ENCODE measurements at regions not wholly inside any gene's neighbourhood (a gene's known extent, or its start where the extent isn't known, plus 50 kb on each side); places are given as distances from the start of the nearest gene placed in this dataset.

GRCh38 chrX:9204560-9204959, 170.6 kb upstream of the FAM9B start:
- H2AFZ ChIP-seq (ENCODE audit: low read depth), result no peak overlapping the region
- H3K27me3 ChIP-seq (ENCODE audit: insufficient read depth, low read depth), result no peaks in the 10 kb centered on the region
- no peaks in the 10 kb centered on the region for H4K20me1 ChIP-seq (ENCODE audit: insufficient read depth)
- no peaks in the 10 kb centered on the region for H3K36me3 ChIP-seq (ENCODE audit: insufficient read depth)
- H3K4me1 ChIP-seq (ENCODE audit: low read depth, poor library complexity, severe bottlenecking), result no peaks in the 10 kb centered on the region
- H3K27ac ChIP-seq, result no peak overlapping the region
- no peak overlapping the region for H3K9ac ChIP-seq
- H3K79me2 ChIP-seq (ENCODE audit: insufficient read depth, low read depth), result no peaks in the 10 kb centered on the region
- no peak overlapping the region for H3K4me3 ChIP-seq (IDR thresholded peaks at IDR 0.05; ENCODE audit: insufficient read depth, low read depth, low read length)
- no peak overlapping the region for H3K4me2 ChIP-seq
- no peak for TF ChIP-seq CTCF (conservative IDR thresholded peaks at IDR 0.05; ENCODE audit: low read depth, low read length)

- no peaks in the 10 kb centered on the region for H4K20me1 ChIP-seq (ENCODE audit: insufficient read depth)
- no peaks in the 10 kb centered on the region for H3K4me1 ChIP-seq (ENCODE audit: low read depth, poor library complexity, severe bottlenecking)
- no peaks in the 10 kb centered on the region for H3K27me3 ChIP-seq (ENCODE audit: insufficient read depth, low read depth)
- H3K79me2 ChIP-seq (ENCODE audit: insufficient read depth, low read depth), result no peaks in the 10 kb centered on the region
- no peak overlapping the region for H3K4me3 ChIP-seq (IDR thresholded peaks at IDR 0.05; ENCODE audit: insufficient read depth, low read depth, low read length)
- no peak overlapping the region for H3K27ac ChIP-seq
- no peak overlapping the region for H3K4me2 ChIP-seq
- no peaks in the 10 kb centered on the region for H3K36me3 ChIP-seq (ENCODE audit: insufficient read depth)
- H2AFZ ChIP-seq (ENCODE audit: low read depth), result no peak overlapping the region
- no peak for TF ChIP-seq CTCF (conservative IDR thresholded peaks at IDR 0.05; ENCODE audit: low read depth, low read length)
- H3K9ac ChIP-seq, result no peak overlapping the region
Measured at GRCh38 chrX:9205599-9206223, 171.8 kb upstream of the FAM9B start.

GRCh38 chrX:9207142-9207541, 173.2 kb upstream of the FAM9B start:
- no peak overlapping the region for H3K4me2 ChIP-seq
- H3K4me3 ChIP-seq (IDR thresholded peaks at IDR 0.05; ENCODE audit: insufficient read depth, low read depth, low read length), result no peak overlapping the region
- H3K27me3 ChIP-seq (ENCODE audit: insufficient read depth, low read depth), result no peaks in the 10 kb centered on the region
- no peak overlapping the region for H2AFZ ChIP-seq (ENCODE audit: low read depth)
- no peaks in the 10 kb centered on the region for H4K20me1 ChIP-seq (ENCODE audit: insufficient read depth)
- no peak for TF ChIP-seq CTCF (conservative IDR thresholded peaks at IDR 0.05; ENCODE audit: low read depth, low read length)
- H3K27ac ChIP-seq, result no peak overlapping the region
- H3K9ac ChIP-seq, result no peak overlapping the region
- H3K36me3 ChIP-seq (ENCODE audit: insufficient read depth), result no peaks in the 10 kb centered on the region
- no peaks in the 10 kb centered on the region for H3K4me1 ChIP-seq (ENCODE audit: low read depth, poor library complexity, severe bottlenecking)
- no peaks in the 10 kb centered on the region for H3K79me2 ChIP-seq (ENCODE audit: insufficient read depth, low read depth)

GRCh38 chrX:9211269-9211668, 177.3 kb upstream of the FAM9B start:
- TF ChIP-seq CTCF (conservative IDR thresholded peaks at IDR 0.05; ENCODE audit: low read depth, low read length), result no peak
- Histone ChIP-seq H3K27me3 (ENCODE audit: insufficient read depth, low read depth) (no peaks in the 10 kb centered on the region), H3K27ac (no peak overlapping the region), H3K4me2 (no peak overlapping the region), H3K4me1 (ENCODE audit: low read depth, poor library complexity, severe bottlenecking) (no peaks in the 10 kb centered on the region), H3K4me3 (IDR thresholded peaks at IDR 0.05; ENCODE audit: insufficient read depth, low read depth, low read length) (no peak overlapping the region), H2AFZ (ENCODE audit: low read depth) (no peak overlapping the region), H3K9ac (no peak overlapping the region), H4K20me1 (ENCODE audit: insufficient read depth) (no peaks in the 10 kb centered on the region), H3K36me3 (ENCODE audit: insufficient read depth) (no peaks in the 10 kb centered on the region), H3K79me2 (ENCODE audit: insufficient read depth, low read depth) (no peaks in the 10 kb centered on the region)
